HepG2 (cell line): ENCODE measurements at regions not wholly inside any gene's neighbourhood (a gene's known extent, or its start where the extent isn't known, plus 50 kb on each side); places are given as distances from the start of the nearest gene placed in this dataset.

Source experiments
- ATAC-seq: fragments of 200-7000 bp; cut with Tn5 transposase; 3 replicates; pipeline ENCODE4 v1.9.1; 2020; ENCODE audit warnings: mild to moderate bottlenecking, moderate library complexity
- BruUV-seq: library from RNA; stranded (reverse); fragments of 400-500 nt; replicated peaks from 2 replicates; lab custom pipeline; 2021; lab: Mats Ljungman, UMichigan
- CTCF ChIA-PET: fragments of 300-600 bp; formaldehyde crosslinking; extraction: SDS; loops from one replicate; lab custom pipeline; 2021; ENCODE audit warnings: low total read pairs, inconsistent platforms, low intra/inter-chr PET ratio; lab: Yijun Ruan, JAX
- POLR2A ChIA-PET: fragments of 350-600 bp; sonication (Branson Sonifier 250); formaldehyde crosslinking; loops from one replicate; lab custom pipeline; 2020; ENCODE audit warnings: antibody characterized with exemption, inconsistent platforms; lab: Yijun Ruan, JAX
- DNase-seq: peaks from one replicate; pipeline ENCODE4 v3.0.0-alpha.2; 2015; ENCODE audit warnings: low spot score
- FAIRE-seq: peaks from 3 replicates; lab custom pipeline; 2011; peaks lifted over from hg19 to GRCh38; lab: Jason Lieb, UNC
- H2AFZ ChIP-seq: one replicate; pipeline ENCODE4 v1.6.1; 2011; ENCODE audit warnings: low read length, inconsistent platforms
- H3K27ac ChIP-seq: fragments of 300-600 bp; 3 replicates; pipeline ENCODE4 v1.8.0; 2011; ENCODE audit warnings: mixed run types, mild to moderate bottlenecking, mixed read lengths, low read length, inconsistent platforms; ENCODE audit not compliant: insufficient read depth; ENCODE audit errors: extremely low read length
- H3K27me3 ChIP-seq, 2 experiments: fragments of 200-600 bp in 1 of 2; 2 replicates in 1 of 2; 3 replicates in 1 of 2; pipeline versions ENCODE4 v1.6.0 to v1.8.0; 2011; ENCODE audit warnings: low read length in 2 of 2, mild to moderate bottlenecking in 2 of 2, moderate library complexity in 2 of 2, inconsistent platforms in 1 of 2; ENCODE audit not compliant: insufficient read depth in 2 of 2, control insufficient read depth in 1 of 2
- H3K36me3 ChIP-seq, 2 experiments: fragments of 200-600 bp in 1 of 2; replicated peaks in 1 of 2; 2 replicates in 1 of 2; 3 replicates in 1 of 2; pipeline versions ENCODE4 v1.5.1 to v1.8.0; 2011; ENCODE audit warnings: low read length in 2 of 2, inconsistent platforms in 1 of 2; ENCODE audit not compliant: insufficient read depth in 2 of 2, control insufficient read depth in 1 of 2
- H3K4me1 ChIP-seq: 2 replicates; pipeline ENCODE4 v1.5.1; 2012; ENCODE audit warnings: low read length, inconsistent platforms; ENCODE audit not compliant: insufficient read depth
- H3K4me2 ChIP-seq: 2 replicates; pipeline ENCODE4 v1.6.0; 2011; ENCODE audit warnings: low read depth, low read length, inconsistent platforms
- H3K4me3 ChIP-seq, 3 experiments: fragments of 200-600 bp in 1 of 3; sonication (generic), shearing (Covaris generic) in 1 of 3; replicated peaks in 1 of 3; 2 replicates each; pipeline ENCODE4 v1.5.1; 2011 to 2016; ENCODE audit warnings: low read length in 3 of 3, inconsistent platforms in 2 of 3, low read depth in 2 of 3, mild to moderate bottlenecking in 2 of 3, control low read depth in 1 of 3, mixed read lengths in 1 of 3; ENCODE audit not compliant: insufficient read depth in 1 of 3
- H3K79me2 ChIP-seq: one replicate; pipeline ENCODE4 v1.6.1; 2011; ENCODE audit warnings: low read length, inconsistent platforms; ENCODE audit not compliant: insufficient read depth
- H3K9ac ChIP-seq: 2 replicates; pipeline ENCODE4 v1.6.0; 2011; ENCODE audit warnings: mild to moderate bottlenecking, low read depth, low read length, inconsistent platforms; ENCODE audit not compliant: insufficient read depth
- H3K9me3 ChIP-seq: 2 replicates; pipeline ENCODE4 v1.5.1; 2012; ENCODE audit warnings: mild to moderate bottlenecking, low read length
- H4K20me1 ChIP-seq: 2 replicates; pipeline ENCODE4 v1.6.0; 2011; ENCODE audit warnings: inconsistent platforms, mild to moderate bottlenecking, low read length, moderate library complexity; ENCODE audit not compliant: insufficient read depth
- AHR ChIP-seq: IDR thresholded peaks from 2 replicates; pipeline ENCODE4 v1.6.1; 2018; ENCODE audit warnings: missing genetic modification reagents, missing compliant biosample characterization
- ATF6 ChIP-seq: sonication (generic); formaldehyde crosslinking; conservative IDR thresholded peaks from 2 replicates; pipeline ENCODE4 v1.4.0; 2020; ENCODE audit warnings: missing genetic modification reagents
- DBP ChIP-seq: sonication (generic); formaldehyde crosslinking; IDR thresholded peaks from 2 replicates; pipeline ENCODE4 v1.4.0; 2020; ENCODE audit warnings: missing genetic modification reagents; ENCODE audit errors: not compliant biosample characterization
- HNRNPUL1 ChIP-seq: fragments of 200-400 bp; formaldehyde crosslinking; IDR thresholded peaks from 2 replicates; pipeline ENCODE4 v1.6.1; 2017; ENCODE audit warnings: low read depth, mild to moderate bottlenecking, low read length, moderate library complexity
- KDM5A ChIP-seq: fragments of 200-600 bp; sonication (generic); IDR thresholded peaks from 2 replicates; pipeline ENCODE4 v1.7.0; 2018; ENCODE audit warnings: antibody characterized with exemption, mild to moderate bottlenecking, low read length, borderline replicate concordance
- RFX3 ChIP-seq: IDR thresholded peaks from 2 replicates; pipeline ENCODE4 v1.6.1; 2016; ENCODE audit warnings: missing biosample characterization, missing genetic modification reagents
- SIN3B ChIP-seq: fragments of 150-350 bp; IDR thresholded peaks from 2 replicates; pipeline ENCODE4 v1.6.1; 2014; ENCODE audit warnings: low read length
- TFDP1 ChIP-seq: IDR thresholded peaks from 2 replicates; pipeline ENCODE4 v1.6.1; 2016; ENCODE audit warnings: missing compliant biosample characterization, missing genetic modification reagents, borderline replicate concordance
- ZFP1 ChIP-seq: IDR thresholded peaks from 2 replicates; pipeline ENCODE4 v1.6.1; 2016
- ZNF335 ChIP-seq: sonication (generic); formaldehyde crosslinking; IDR thresholded peaks from 2 replicates; pipeline ENCODE4 v1.4.0; 2020; ENCODE audit warnings: missing genetic modification reagents
- ZNF382 ChIP-seq: sonication (generic); formaldehyde crosslinking; IDR thresholded peaks from 2 replicates; pipeline ENCODE4 v1.5.0; 2020; ENCODE audit warnings: missing genetic modification reagents, mild to moderate bottlenecking, borderline replicate concordance
- ZNF558 ChIP-seq: sonication (generic); formaldehyde crosslinking; IDR thresholded peaks from 2 replicates; pipeline ENCODE4 v1.9.0; 2022; ENCODE audit warnings: mild to moderate bottlenecking, missing genetic modification reagents, borderline replicate concordance
- ZNF766 ChIP-seq: sonication (generic); formaldehyde crosslinking; IDR thresholded peaks from 2 replicates; pipeline ENCODE4 v1.5.0; 2020; ENCODE audit warnings: missing genetic modification reagents, borderline replicate concordance
- ZNF891 ChIP-seq: sonication (generic); formaldehyde crosslinking; IDR thresholded peaks from 2 replicates; pipeline ENCODE4 v1.5.0; 2020; ENCODE audit warnings: mild to moderate bottlenecking, missing genetic modification reagents
- WGBS: methylation state at CpG from one replicate; pipeline ENCODE4 v1.1.6; 2017; ENCODE audit warnings: low lambda C conversion rate; 5-methylcytosine and 5-hydroxymethylcytosine counted together
- in situ Hi-C: cut with HindIII; loops from 2 replicates; pipeline ENCODE4 v1.10.0; 2017; ENCODE audit warnings: low pct_unique_long_range_greater_than_20kb; ENCODE audit not compliant: extremely low pct_ligation_motif_present
- intact Hi-C: fragments of 100-400 bp; cut with micrococcal nuclease; formaldehyde crosslinking; loops from one replicate; pipeline ENCODE4 v1.10.0; 2022; ENCODE audit not compliant: unreplicated experiment

GRCh38 chr15:69841113-69841828 lies 256.4 kb downstream of the TLE3 start (continued):
- no peak for TF ChIP-seq TFDP1 (CRISPR knock-in tag)
- no peak for TF ChIP-seq RFX3
- TF ChIP-seq ZNF382 (CRISPR knock-in tag) = no peak
- no peak for TF ChIP-seq ZNF766
- no peak for TF ChIP-seq KDM5A
- no peak for TF ChIP-seq ATF6
- TF ChIP-seq ZNF335 (CRISPR knock-in tag) = no peak

GRCh38 chr15:69842851-69843250 lies 254.9 kb downstream of the TLE3 start:
- FAIRE-seq (no peak), DNase-seq (no peak), ATAC-seq (no peak)
- no peak for TF ChIP-seq SIN3B
- TF ChIP-seq ZFP1 (CRISPR knock-in tag) = no peak
- no peak for TF ChIP-seq AHR
- no peak for TF ChIP-seq ZNF891 (CRISPR knock-in tag)
- no peak for TF ChIP-seq HNRNPUL1
- TF ChIP-seq DBP (CRISPR knock-in tag) = no peak
- no peak for TF ChIP-seq ZNF558 (CRISPR knock-in tag)
- Histone ChIP-seq H3K4me3 (no peak overlapping the region), H2AFZ (no peak overlapping the region), H3K9me3 (no peaks in the 10 kb centered on the region), H3K36me3 (no peaks in the 10 kb centered on the region), H3K4me1 (no peaks in the 10 kb centered on the region), H3K79me2 (no peaks in the 10 kb centered on the region), H3K27me3 (peaks cover 7 to 24% of the 10 kb centered on the region in 2 experiments; a peak in 2 of 5 replicates), H4K20me1 (no peaks in the 10 kb centered on the region), H3K9ac (no peak overlapping the region), H3K27ac (no peak overlapping the region), H3K4me2 (no peak overlapping the region)
- no TSS peak for BruUV-seq
- in situ Hi-C loops (no loop called here), intact Hi-C loops (no loop called here)
- POLR2A ChIA-PET = no interaction called here
- WGBS = 47% methylated on average over 5 of the region's 5 CpGs
- CTCF ChIA-PET = no interaction called here
